IMR-90 (cell line): ENCODE measurements at regions not wholly inside any gene's neighbourhood (a gene's known extent, or its start where the extent isn't known, plus 50 kb on each side); places are given as distances from the start of the nearest gene placed in this dataset.

ENCODE experiments used
- CEBPB ChIP-seq: IDR thresholded peaks from 2 replicates; pipeline ENCODE4 v1.6.1; 2012; ENCODE audit warnings: low read depth, low read length, improper control_type of control experiment
- CHD1 ChIP-seq: IDR thresholded peaks from 2 replicates; pipeline ENCODE4 v1.6.1; 2012; ENCODE audit warnings: low read depth, low read length, improper control_type of control experiment
- CTCF ChIP-seq: conservative IDR thresholded peaks from 2 replicates; pipeline ENCODE4 v1.5.1; 2012; ENCODE audit warnings: mild to moderate bottlenecking, low read depth, low read length, improper control_type of control experiment
- ELK1 ChIP-seq: fragments of 150-350 bp; IDR thresholded peaks from 2 replicates; pipeline ENCODE4 v1.6.1; 2016; ENCODE audit warnings: low read depth, mild to moderate bottlenecking, low read length, moderate library complexity, borderline replicate concordance
- FOS ChIP-seq: fragments of 150-350 bp; IDR thresholded peaks from 2 replicates; pipeline ENCODE4 v1.6.1; 2016; ENCODE audit warnings: low read depth, low read length
- MAZ ChIP-seq: IDR thresholded peaks from 2 replicates; pipeline ENCODE4 v1.6.1; 2012; ENCODE audit warnings: low read depth, mild to moderate bottlenecking, low read length, improper control_type of control experiment, moderate library complexity, borderline replicate concordance
- MXI1 ChIP-seq: IDR thresholded peaks from 2 replicates; pipeline ENCODE4 v1.6.1; 2012; ENCODE audit warnings: low read depth, mild to moderate bottlenecking, low read length, moderate library complexity, borderline replicate concordance
- NFE2L2 ChIP-seq: fragments of 150-350 bp; IDR thresholded peaks from 2 replicates; pipeline ENCODE4 v1.6.1; 2016; ENCODE audit warnings: low read depth, mild to moderate bottlenecking, low read length
- POLR2A ChIP-seq: IDR thresholded peaks from 2 replicates; pipeline ENCODE4 v1.6.1; 2012; ENCODE audit warnings: mild to moderate bottlenecking, low read depth, low read length
- RAD21 ChIP-seq: IDR thresholded peaks from 2 replicates; pipeline ENCODE4 v1.6.1; 2012; ENCODE audit warnings: low read length, improper control_type of control experiment
- RFX5 ChIP-seq: IDR thresholded peaks from 2 replicates; pipeline ENCODE4 v1.8.0; 2012; ENCODE audit warnings: low read depth, mild to moderate bottlenecking, low read length, moderate library complexity
- SMC3 ChIP-seq: fragments of 150-350 bp; IDR thresholded peaks from 2 replicates; pipeline ENCODE4 v1.6.1; 2016; ENCODE audit warnings: low read depth, mild to moderate bottlenecking, antibody characterized with exemption, low read length, moderate library complexity
- USF2 ChIP-seq: fragments of 150-350 bp; IDR thresholded peaks from 2 replicates; pipeline ENCODE4 v1.6.1; 2017; ENCODE audit warnings: mild to moderate bottlenecking, antibody characterized with exemption, low read length, low read depth

GRCh38 chrX:65837875-65838549 is 170.6 kb downstream of the MSN start:
- no peak for TF ChIP-seq CTCF
- TF ChIP-seq POLR2A = no peak
- TF ChIP-seq RAD21 = no peak
- no peak for TF ChIP-seq NFE2L2
- TF ChIP-seq CHD1 = no peak
- TF ChIP-seq USF2 = no peak
- TF ChIP-seq MXI1 = no peak
- TF ChIP-seq MAZ = no peak
- no peak for TF ChIP-seq ELK1
- no peak for TF ChIP-seq RFX5
- no peak for TF ChIP-seq FOS
- no peak for TF ChIP-seq CEBPB
- TF ChIP-seq SMC3 = no peak
